Astrocyte (in vitro differentiated cells and primary cell): ENCODE measurements at regions not wholly inside any gene's neighbourhood (a gene's known extent, or its start where the extent isn't known, plus 50 kb on each side); places are given as distances from the start of the nearest gene placed in this dataset.

ENCODE experiments used
- DNase-seq: peaks from one replicate; pipeline ENCODE4 v3.0.0-alpha.2; 2010; ENCODE audit warnings: low read depth
- FAIRE-seq: peaks from 2 replicates; lab custom pipeline; 2011; peaks lifted over from hg19 to GRCh38; lab: Jason Lieb, UNC
- H2AFZ ChIP-seq: 2 replicates; pipeline ENCODE4 v1.6.0; 2012; ENCODE audit warnings: low read depth, low read length, inconsistent platforms
- H3K27ac ChIP-seq: 2 replicates; pipeline ENCODE4 v1.5.1; 2011; ENCODE audit warnings: low read depth, low read length, inconsistent platforms
- H3K27me3 ChIP-seq: 2 replicates; pipeline ENCODE4 v1.6.0; 2011; ENCODE audit warnings: low read length, inconsistent platforms; ENCODE audit not compliant: insufficient read depth
- H3K36me3 ChIP-seq: 2 replicates; pipeline ENCODE4 v1.5.1; 2011; ENCODE audit warnings: low read length, inconsistent platforms; ENCODE audit not compliant: insufficient read depth
- H3K4me1 ChIP-seq: 2 replicates; pipeline ENCODE4 v1.5.1; 2011; ENCODE audit warnings: low read length, inconsistent platforms; ENCODE audit not compliant: insufficient read depth
- H3K4me2 ChIP-seq: 2 replicates; pipeline ENCODE4 v1.6.0; 2012; ENCODE audit warnings: low read length, inconsistent platforms
- H3K4me3 ChIP-seq: 2 replicates; pipeline ENCODE4 v1.5.1; 2011; ENCODE audit warnings: low read depth, mild to moderate bottlenecking, low read length, inconsistent platforms; ENCODE audit not compliant: insufficient read depth
- H3K79me2 ChIP-seq: 2 replicates; pipeline ENCODE4 v1.6.0; 2012; ENCODE audit warnings: mild to moderate bottlenecking, low read length, inconsistent platforms; ENCODE audit not compliant: insufficient read depth
- H3K9ac ChIP-seq: 2 replicates; pipeline ENCODE4 v1.6.0; 2012; ENCODE audit warnings: mild to moderate bottlenecking, low read length, inconsistent platforms
- H3K9me3 ChIP-seq: 2 replicates; pipeline ENCODE4 v1.5.1; 2012; ENCODE audit warnings: low read depth, mild to moderate bottlenecking, low read length, inconsistent platforms; ENCODE audit not compliant: insufficient read depth
- H4K20me1 ChIP-seq: 2 replicates; pipeline ENCODE4 v1.6.0; 2012; ENCODE audit warnings: low read length, inconsistent platforms; ENCODE audit not compliant: insufficient read depth
- H3K27ac Mint-ChIP-seq: one replicate; pipeline ENCODE4 v1.8.0; 2021; ENCODE audit warnings: mild to moderate bottlenecking, mixed read lengths; ENCODE audit not compliant: unreplicated experiment
- H3K27me3 Mint-ChIP-seq: one replicate; pipeline ENCODE4 v1.8.0; 2021; ENCODE audit warnings: low read depth, mixed read lengths; ENCODE audit not compliant: unreplicated experiment
- H3K36me3 Mint-ChIP-seq: one replicate; pipeline ENCODE4 v1.8.0; 2021; ENCODE audit warnings: low read depth, mixed read lengths; ENCODE audit not compliant: unreplicated experiment
- H3K4me1 Mint-ChIP-seq: one replicate; pipeline ENCODE4 v1.8.0; 2021; ENCODE audit warnings: low read depth, mixed read lengths; ENCODE audit not compliant: unreplicated experiment
- H3K4me3 Mint-ChIP-seq: one replicate; pipeline ENCODE4 v1.8.0; 2021; ENCODE audit warnings: mild to moderate bottlenecking, moderate library complexity, mixed read lengths; ENCODE audit not compliant: unreplicated experiment
- H3K9me3 Mint-ChIP-seq: one replicate; pipeline ENCODE4 v1.8.0; 2021; ENCODE audit warnings: mild to moderate bottlenecking, mixed read lengths; ENCODE audit not compliant: unreplicated experiment
- CTCF ChIP-seq: IDR thresholded peaks from 2 replicates; pipeline ENCODE4 v1.5.1; 2011; ENCODE audit warnings: low read depth, mild to moderate bottlenecking, inconsistent platforms, low read length, moderate library complexity; ENCODE audit not compliant: insufficient read depth
- EZH2 ChIP-seq: IDR thresholded peaks from 2 replicates; pipeline ENCODE4 v1.6.1; 2012; ENCODE audit warnings: mild to moderate bottlenecking, low read length, inconsistent platforms; ENCODE audit not compliant: insufficient read depth

DNA sequence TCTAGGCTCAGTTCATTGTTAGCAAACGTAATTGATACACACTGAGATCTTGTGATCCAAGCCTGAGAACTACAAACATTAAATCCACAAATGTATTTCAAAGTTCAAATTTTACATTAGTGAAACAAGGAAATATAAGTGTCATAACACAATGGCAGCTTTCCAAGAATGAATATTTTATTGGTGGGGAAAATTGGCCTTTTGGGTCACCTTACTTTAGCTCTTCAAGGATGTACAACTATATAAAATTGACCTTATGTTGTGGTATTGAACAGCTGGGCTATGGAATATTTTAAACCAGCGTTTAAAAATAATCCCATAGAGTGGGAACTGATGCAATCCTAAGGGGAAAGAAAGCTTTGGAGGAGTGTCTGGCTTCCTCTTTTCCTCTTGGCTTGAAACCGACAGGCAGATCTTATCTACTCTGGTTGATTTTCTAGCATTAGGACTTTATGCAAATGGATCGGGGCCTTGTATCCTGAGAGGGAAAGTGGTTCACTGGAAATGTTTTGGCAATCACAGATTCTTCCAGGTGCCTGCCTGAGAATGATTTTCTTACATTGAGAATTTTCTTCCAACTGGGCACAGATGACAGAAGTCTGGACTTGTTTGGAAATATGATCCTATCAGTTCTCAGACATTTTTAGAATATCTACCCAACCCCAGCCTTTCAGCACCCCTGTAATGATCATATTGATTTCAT lies 184.8 kb upstream of the ECI2 start:
- peaks cover 4% of the 10 kb centered on the region for H3K9me3 Mint-ChIP-seq
- Histone ChIP-seq H3K4me1 (peaks cover 32% of the 10 kb centered on the region), H3K9me3 (no peaks in the 10 kb centered on the region), H3K27me3 (no peaks in the 10 kb centered on the region), H3K36me3 (no peaks in the 10 kb centered on the region), H3K4me3 (no peak overlapping the region), H3K9ac (peak overlapping the region; percentile 45), H3K27ac (peak overlapping the region; percentile 56), H3K4me2 (peak overlapping the region; percentile 49), H2AFZ (no peak overlapping the region), H4K20me1 (no peaks in the 10 kb centered on the region), H3K79me2 (no peaks in the 10 kb centered on the region)
- no peaks in the 10 kb centered on the region for H3K27me3 Mint-ChIP-seq
- H3K36me3 Mint-ChIP-seq, result no peaks in the 10 kb centered on the region
- DNase-seq (peak; percentile 68), FAIRE-seq (no peak)
- H3K27ac Mint-ChIP-seq, result peak overlapping the region; percentile 87
- H3K4me1 Mint-ChIP-seq, result peaks cover 48% of the 10 kb centered on the region
- TF ChIP-seq CTCF (no peak), EZH2 (no peak)
- peak overlapping the region; percentile 10 for H3K4me3 Mint-ChIP-seq

DNA sequence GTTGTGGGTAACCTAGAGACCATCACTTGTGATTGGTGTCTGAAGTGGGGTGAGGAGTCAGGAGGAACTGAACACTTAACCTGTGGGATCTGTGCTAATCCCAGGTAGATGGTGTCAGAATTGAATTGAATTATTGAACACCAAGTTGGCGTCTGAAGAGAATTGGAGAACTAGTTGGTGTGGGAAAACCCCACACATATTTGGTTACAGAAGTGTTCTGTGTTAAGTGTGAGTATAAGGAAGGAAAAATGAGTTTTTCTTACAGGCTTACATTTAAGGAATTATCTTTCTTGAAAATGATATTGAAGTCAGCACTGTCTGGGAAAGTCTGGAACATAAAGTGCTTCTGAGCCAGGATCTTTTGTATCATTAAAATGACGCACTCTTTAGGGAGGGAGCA lies 182.9 kb upstream of the ECI2 start:
- DNase-seq (no peak), FAIRE-seq (no peak)
- Histone ChIP-seq H3K4me1 (peaks cover 33% of the 10 kb centered on the region), H3K4me3 (no peak overlapping the region), H3K9me3 (no peaks in the 10 kb centered on the region), H3K79me2 (no peaks in the 10 kb centered on the region), H2AFZ (no peak overlapping the region), H3K4me2 (no peak overlapping the region), H3K9ac (no peak overlapping the region), H3K36me3 (no peaks in the 10 kb centered on the region), H3K27me3 (no peaks in the 10 kb centered on the region), H4K20me1 (no peaks in the 10 kb centered on the region), H3K27ac (no peak overlapping the region)
- Mint-ChIP-seq H3K27ac (peak overlapping the region; percentile 64), H3K27me3 (no peaks in the 10 kb centered on the region), H3K4me1 (peaks cover 48% of the 10 kb centered on the region), H3K36me3 (no peaks in the 10 kb centered on the region), H3K9me3 (peaks cover 4% of the 10 kb centered on the region), H3K4me3 (no peak overlapping the region)
- TF ChIP-seq EZH2 (no peak), CTCF (no peak)

DNA sequence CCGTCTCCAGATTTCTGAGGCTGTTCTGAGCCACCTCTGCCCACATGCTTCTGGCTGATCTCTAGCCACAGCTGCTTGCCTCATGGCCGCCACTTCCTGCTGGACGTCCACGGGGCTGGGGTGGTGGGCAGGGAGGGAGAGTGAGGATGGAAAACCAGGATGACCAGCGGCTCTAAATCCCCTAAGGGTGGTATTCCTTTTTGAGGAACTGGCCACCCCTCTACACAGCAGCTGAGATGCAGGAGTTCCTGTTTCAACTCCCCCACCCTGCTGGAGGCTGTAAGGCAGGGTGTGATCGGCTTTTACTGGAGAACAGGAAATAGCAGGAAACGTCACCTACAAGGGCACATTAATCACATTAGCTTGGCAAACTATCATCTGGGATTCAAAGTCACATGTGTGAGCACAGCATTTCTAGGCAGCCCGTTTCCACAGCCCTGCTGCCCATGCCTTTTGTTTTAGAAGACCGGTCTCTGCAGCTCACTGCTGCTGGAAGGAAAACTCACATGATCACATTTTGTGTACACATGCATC lies 181.6 kb upstream of the ECI2 start:
- H3K27ac ChIP-seq, result peak overlapping the region; percentile 63
- H3K27me3 ChIP-seq, result no peaks in the 10 kb centered on the region
- FAIRE-seq, result no peak
- TF ChIP-seq CTCF (no peak), EZH2 (no peak)
- peak; percentile 90 for DNase-seq
- no peaks in the 10 kb centered on the region for H3K9me3 ChIP-seq
- H3K9ac ChIP-seq, result peak overlapping the region; percentile 53
- peaks cover 37% of the 10 kb centered on the region for H3K4me1 ChIP-seq
- no peaks in the 10 kb centered on the region for H3K27me3 Mint-ChIP-seq
- H3K4me1 Mint-ChIP-seq, result peaks cover 45% of the 10 kb centered on the region
- H2AFZ ChIP-seq, result peak overlapping the region; percentile 92
- H3K36me3 Mint-ChIP-seq, result no peaks in the 10 kb centered on the region
- H3K9me3 Mint-ChIP-seq, result peaks cover 8% of the 10 kb centered on the region
- no peaks in the 10 kb centered on the region for H3K79me2 ChIP-seq
- H4K20me1 ChIP-seq, result no peaks in the 10 kb centered on the region
- peak overlapping the region; percentile 41 for H3K27ac Mint-ChIP-seq
- H3K36me3 ChIP-seq, result no peaks in the 10 kb centered on the region
- no peak overlapping the region for H3K4me3 Mint-ChIP-seq
- H3K4me3 ChIP-seq, result no peak overlapping the region
- H3K4me2 ChIP-seq, result peak overlapping the region; percentile 49
